Stimulated activated CD8-positive, alpha-beta memory T cell treated with anti-CD3 and anti-CD28 coated beads, Interleukin-15, amount 100 ng/mL, for 1 hour (primary cell): ENCODE measurements at regions not wholly inside any gene's neighbourhood (a gene's known extent, or its start where the extent isn't known, plus 50 kb on each side); places are given as distances from the start of the nearest gene placed in this dataset.
"Not testable (repeated sequence)": the region's sequence is repeated elsewhere in the genome, so short reads cannot be mapped to it uniquely, and the experiment has no call there.

Source experiments
- DNase-seq: peaks from one replicate; pipeline ENCODE4 v3.0.0-alpha.2; 2020; ENCODE audit warnings: low read depth

DNA sequence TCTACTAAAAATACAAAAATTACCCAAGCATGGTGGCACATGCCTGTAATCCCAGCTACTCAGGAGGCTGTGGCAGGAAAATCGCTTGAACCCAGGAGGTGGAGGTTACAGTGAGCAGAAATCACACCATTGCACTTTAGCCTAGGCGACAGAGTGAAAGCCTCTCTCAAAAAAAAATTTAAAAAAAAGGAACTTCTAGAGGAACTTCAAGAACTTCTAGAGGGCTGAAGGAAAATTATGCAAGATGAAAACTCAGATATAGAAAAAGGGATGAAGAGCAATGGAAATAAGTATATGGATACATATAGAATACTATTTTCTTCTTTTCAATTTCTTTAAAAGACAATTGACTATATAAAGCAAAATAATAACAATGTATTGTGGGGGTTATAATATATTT, 51.2 kb upstream of the PRR5 start:
- DNase-seq = no peak

GRCh38 chr22:44648821-44649565, 53.0 kb upstream of the PRR5 start:
- no peak for DNase-seq

GRCh38 chr22:44648085-44648820, 53.8 kb upstream of the PRR5 start:
- DNase-seq = no peak

DNA sequence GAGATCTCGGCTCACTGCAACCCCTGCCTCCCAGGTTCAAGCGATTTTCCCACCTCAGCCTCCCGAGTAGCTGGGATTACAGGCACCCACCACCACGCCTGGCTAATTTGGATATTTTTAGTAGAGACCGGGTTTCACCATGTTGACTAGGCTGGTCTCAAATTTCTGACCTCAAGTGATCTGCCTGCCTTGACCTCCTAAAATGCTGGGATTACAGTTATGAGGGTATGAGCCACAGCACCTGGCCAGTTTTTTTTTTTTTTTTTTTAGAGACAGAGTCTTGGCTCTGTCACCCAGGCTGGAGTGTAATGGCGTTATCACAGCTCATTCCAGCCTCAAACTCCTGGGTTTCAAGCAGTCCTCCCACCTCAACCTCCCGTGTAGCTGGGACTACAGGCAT, 54.9 kb upstream of the PRR5 start:
- DNase-seq = no peak

- no peak for DNase-seq
These were observed 55.3 kb upstream of the PRR5 start for GRCh38 chr22:44646668-44647067.

DNA sequence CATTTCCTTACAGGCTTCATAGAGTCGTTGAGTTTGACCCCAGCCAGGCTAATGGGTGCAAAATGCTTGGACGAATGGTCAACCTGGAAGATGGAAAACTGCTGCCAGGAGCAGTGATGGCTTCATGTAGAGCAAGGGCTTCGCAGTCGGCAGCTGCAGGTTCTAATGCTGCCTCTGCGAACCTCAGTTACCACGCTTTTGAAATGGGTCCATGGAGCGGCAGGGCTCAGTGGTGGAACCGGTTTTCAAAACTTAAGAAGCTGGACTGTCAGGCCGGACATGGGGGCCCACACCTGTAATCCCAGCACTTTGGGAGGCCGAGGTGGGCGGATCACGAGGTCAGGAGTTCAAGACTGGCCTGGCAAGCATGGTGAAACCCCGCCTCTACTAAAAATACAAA, 55.9 kb upstream of the PRR5 start:
- DNase-seq = no peak

DNA sequence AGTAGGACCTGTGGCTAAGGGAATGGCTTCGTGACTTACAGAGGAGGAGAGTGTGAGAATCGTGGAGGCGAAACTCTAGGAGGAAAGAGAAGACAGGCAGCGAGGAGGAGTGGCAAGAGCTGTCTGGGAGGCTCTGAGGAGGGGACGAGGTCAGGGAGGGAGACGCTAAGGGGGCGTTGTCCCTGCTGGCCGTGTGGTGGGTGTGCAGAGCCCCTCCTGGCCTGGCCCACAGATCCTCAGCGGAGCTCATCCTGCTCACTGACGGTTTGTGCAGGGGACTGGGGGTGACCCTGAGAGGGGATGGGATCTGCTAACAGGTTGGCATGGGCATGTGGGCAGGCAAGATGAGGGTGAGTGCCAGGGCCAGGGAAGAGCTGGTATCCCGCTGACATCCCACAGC, 56.5 kb upstream of the PRR5 start:
- no peak for DNase-seq

DNA sequence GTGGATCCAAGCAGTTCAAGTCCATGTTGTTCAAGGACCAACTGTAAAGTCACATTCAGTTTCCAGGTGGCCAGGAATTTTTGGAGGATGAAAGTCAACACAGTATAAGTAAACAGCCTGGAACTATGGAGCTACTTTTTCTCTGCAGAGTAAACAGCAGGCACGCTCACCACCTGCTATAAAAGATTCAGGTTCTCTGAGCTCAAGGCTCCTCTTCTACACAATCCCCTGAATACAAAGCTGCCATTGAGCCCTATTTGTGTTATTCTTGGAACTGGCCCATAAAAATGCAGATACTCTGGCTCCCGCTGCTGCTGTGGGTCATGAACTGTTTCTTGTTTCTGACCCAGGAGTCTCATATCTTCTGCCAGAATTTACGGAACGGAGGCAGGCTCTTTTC, 56.9 kb upstream of the PRR5 start:
- no peak for DNase-seq

- DNase-seq = not testable (repeated sequence)
These were observed 58.4 kb upstream of the PRR5 start for GRCh38 chr22:44643526-44644101.

GRCh38 chr22:44642096-44642644, 59.8 kb upstream of the PRR5 start:
- DNase-seq = no peak

- DNase-seq = no peak
These were observed 61.3 kb upstream of the PRR5 start for GRCh38 chr22:44640618-44641155.

DNA sequence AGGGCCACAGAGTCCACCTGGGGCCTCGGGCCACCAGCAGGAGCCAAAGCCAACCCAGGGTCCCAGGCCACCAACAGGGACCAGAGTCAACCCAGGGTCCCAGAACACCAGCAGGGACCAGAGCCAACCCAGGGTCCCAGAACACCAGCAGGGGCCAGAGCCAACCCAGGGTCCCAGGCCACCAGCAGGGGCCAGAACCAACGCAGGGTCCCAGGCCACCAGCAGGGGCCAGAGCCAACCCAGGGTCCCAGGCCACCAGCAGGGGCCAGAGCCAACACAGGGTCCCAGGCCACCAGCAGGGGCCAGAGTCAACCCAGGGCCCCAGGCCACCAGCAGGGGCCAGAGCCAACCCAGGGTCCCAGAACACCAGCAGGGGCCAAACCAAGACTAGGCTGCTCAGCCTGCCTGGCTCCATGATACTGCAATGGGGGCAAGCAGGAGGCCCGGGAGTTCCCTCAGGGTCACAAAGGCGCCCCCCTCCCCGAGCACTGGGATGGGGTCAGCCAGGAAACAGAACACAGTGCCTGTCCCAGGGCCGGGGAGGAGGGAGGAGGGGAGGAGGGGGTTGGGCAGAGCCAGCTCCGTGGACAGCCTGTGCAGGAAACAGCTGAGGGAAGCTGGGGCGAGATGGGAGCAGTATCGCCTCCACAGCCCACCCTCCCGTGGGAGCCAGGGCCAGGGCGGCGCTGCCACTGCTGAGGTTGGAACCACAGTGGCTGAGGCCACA, 62.0 kb upstream of the PRR5 start:
- no peak for DNase-seq

- DNase-seq = no peak
These were observed 62.8 kb upstream of the PRR5 start for GRCh38 chr22:44638971-44639760.

GRCh38 chr22:44636502-44637206, 65.3 kb upstream of the PRR5 start:
- DNase-seq = not testable (repeated sequence)

- not testable (repeated sequence) for DNase-seq
These were observed 66.4 kb upstream of the PRR5 start for GRCh38 chr22:44635567-44635966.

- no peak for DNase-seq
These were observed 67.3 kb upstream of the PRR5 start for GRCh38 chr22:44634426-44635321.

- no peak for DNase-seq
These were observed 68.4 kb upstream of the PRR5 start for GRCh38 chr22:44633647-44634046.

- no peak for DNase-seq
These were observed 69.2 kb upstream of the PRR5 start for GRCh38 chr22:44632541-44633396.

- no peak for DNase-seq
These were observed 71.2 kb upstream of the PRR5 start for GRCh38 chr22:44630826-44631225.
